ENCODE measurements at regions not wholly inside any gene's neighbourhood (a gene's known extent, or its start where the extent isn't known, plus 50 kb on each side); places are given as distances from the start of the nearest gene placed in this dataset.

GRCh38 chr9:10674586-10674985 lies 61.8 kb upstream of the PTPRD start:
- ATAC-seq (no peak), FAIRE-seq (no peak), DNase-seq (no peak)
- Histone ChIP-seq H3K9me3 (no peaks in the 10 kb centered on the region), H3K27ac (no peak overlapping the region), H3K36me3 (no peaks in the 10 kb centered on the region), H3K4me1 (no peaks in the 10 kb centered on the region), H3K27me3 (no peaks in the 10 kb centered on the region), H3K4me3 (no peak overlapping the region)
- WGBS, 2 donors: 55 to 80% methylated on average over 1 of the region's 1 CpG
- intact Hi-C loops (cut with DNase I): no loop called here
- no peak for TF ChIP-seq CTCF (IDR thresholded peaks at IDR 0.05)

- H3K4me1 ChIP-seq: no peaks in the 10 kb centered on the region
- H3K9me3 ChIP-seq: no peaks in the 10 kb centered on the region
- H3K4me3 ChIP-seq: no peak overlapping the region
- no peak for FAIRE-seq
- intact Hi-C loops (cut with DNase I): no loop called here
- H3K27ac ChIP-seq: no peak overlapping the region
- no peaks in the 10 kb centered on the region for H3K36me3 ChIP-seq
- no peaks in the 10 kb centered on the region for H3K27me3 ChIP-seq
- DNase-seq: no peak
- 50 to 72% methylated on average over 4 of the region's 4 CpGs for WGBS, 2 donors
- ATAC-seq: no peak
- TF ChIP-seq CTCF (IDR thresholded peaks at IDR 0.05): no peak
Observed at GRCh38 chr9:10678010-10678409, 65.2 kb upstream of the PTPRD start.

- no peak for ATAC-seq
Observed at GRCh38 chr9:10678790-10679189, 66.0 kb upstream of the PTPRD start.

GRCh38 chr9:10686943-10687342 lies 74.1 kb upstream of the PTPRD start:
- Histone ChIP-seq H3K4me1 (no peaks in the 10 kb centered on the region), H3K4me3 (no peak overlapping the region), H3K9me3 (no peaks in the 10 kb centered on the region), H3K27me3 (no peaks in the 10 kb centered on the region), H3K27ac (no peak overlapping the region), H3K36me3 (no peaks in the 10 kb centered on the region)
- intact Hi-C loops (cut with DNase I): no loop called here
- ATAC-seq: no peak
- no peak for DNase-seq
- WGBS, 2 donors: 67 to 71% methylated on average over 2 of the region's 2 CpGs
- no peak for FAIRE-seq
- no peak for TF ChIP-seq CTCF (IDR thresholded peaks at IDR 0.05)

More at GRCh38 chr9:10678790-10679189, 66.0 kb upstream of the PTPRD start:
- no peak overlapping the region for H3K27ac ChIP-seq
- no peaks in the 10 kb centered on the region for H3K27me3 ChIP-seq
- H3K4me3 ChIP-seq: no peak overlapping the region
- no peaks in the 10 kb centered on the region for H3K4me1 ChIP-seq
- FAIRE-seq (no peak), DNase-seq (no peak)
- H3K9me3 ChIP-seq: no peaks in the 10 kb centered on the region
- 67 to 81% methylated on average over 1 of the region's 1 CpG for WGBS, 2 donors
- intact Hi-C loops (cut with DNase I): no loop called here
- TF ChIP-seq CTCF (IDR thresholded peaks at IDR 0.05): no peak
- H3K36me3 ChIP-seq: no peaks in the 10 kb centered on the region

- H3K36me3 ChIP-seq: no peaks in the 10 kb centered on the region
- H3K4me3 ChIP-seq: no peak overlapping the region
- no peaks in the 10 kb centered on the region for H3K27me3 ChIP-seq
- FAIRE-seq (no peak), ATAC-seq (no peak), DNase-seq (no peak)
- H3K9me3 ChIP-seq: no peaks in the 10 kb centered on the region
- no peak overlapping the region for H3K27ac ChIP-seq
- TF ChIP-seq CTCF (IDR thresholded peaks at IDR 0.05): no peak
- no peaks in the 10 kb centered on the region for H3K4me1 ChIP-seq
- WGBS, 2 donors: 53 to 56% methylated on average over 2 of the region's 2 CpGs
- intact Hi-C loops (cut with DNase I): no loop called here
Observed at GRCh38 chr9:10690546-10690945, 77.7 kb upstream of the PTPRD start.

Measured in pancreas (tissue), 10 donors.